ENCODE measurements at regions not wholly inside any gene's neighbourhood (a gene's known extent, or its start where the extent isn't known, plus 50 kb on each side); places are given as distances from the start of the nearest gene placed in this dataset.

DNA sequence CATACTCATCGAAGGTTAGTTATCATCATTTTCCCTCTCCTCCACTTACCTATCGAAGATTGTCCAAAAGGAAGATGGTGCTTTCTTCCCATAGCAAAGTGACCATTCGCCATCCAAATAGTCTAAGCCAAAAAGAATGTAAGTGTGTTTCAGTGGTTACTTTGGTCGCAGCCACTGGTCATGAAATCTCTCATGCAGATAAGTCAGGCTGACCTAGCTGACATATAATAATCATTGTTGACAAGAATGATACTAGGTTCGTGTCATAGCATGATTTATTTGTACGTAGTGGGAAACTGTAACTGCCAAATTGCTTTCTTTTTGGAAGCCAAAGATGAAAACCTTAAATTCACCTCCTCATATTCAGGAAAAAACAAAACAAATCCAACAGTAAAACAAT lies 89.6 kb upstream of the PMAIP1 start:
- TF ChIP-seq, protein P1, sequence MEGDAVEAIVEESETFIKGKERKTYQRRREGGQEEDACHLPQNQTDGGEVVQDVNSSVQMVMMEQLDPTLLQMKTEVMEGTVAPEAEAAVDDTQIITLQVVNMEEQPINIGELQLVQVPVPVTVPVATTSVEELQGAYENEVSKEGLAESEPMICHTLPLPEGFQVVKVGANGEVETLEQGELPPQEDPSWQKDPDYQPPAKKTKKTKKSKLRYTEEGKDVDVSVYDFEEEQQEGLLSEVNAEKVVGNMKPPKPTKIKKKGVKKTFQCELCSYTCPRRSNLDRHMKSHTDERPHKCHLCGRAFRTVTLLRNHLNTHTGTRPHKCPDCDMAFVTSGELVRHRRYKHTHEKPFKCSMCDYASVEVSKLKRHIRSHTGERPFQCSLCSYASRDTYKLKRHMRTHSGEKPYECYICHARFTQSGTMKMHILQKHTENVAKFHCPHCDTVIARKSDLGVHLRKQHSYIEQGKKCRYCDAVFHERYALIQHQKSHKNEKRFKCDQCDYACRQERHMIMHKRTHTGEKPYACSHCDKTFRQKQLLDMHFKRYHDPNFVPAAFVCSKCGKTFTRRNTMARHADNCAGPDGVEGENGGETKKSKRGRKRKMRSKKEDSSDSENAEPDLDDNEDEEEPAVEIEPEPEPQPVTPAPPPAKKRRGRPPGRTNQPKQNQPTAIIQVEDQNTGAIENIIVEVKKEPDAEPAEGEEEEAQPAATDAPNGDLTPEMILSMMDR (IDR thresholded peaks at IDR 0.05) = no peak
- TF ChIP-seq POLR2A (IDR thresholded peaks at IDR 0.05) = no peak
